Neural crest cell (in vitro differentiated cells): ENCODE measurements at regions not wholly inside any gene's neighbourhood (a gene's known extent, or its start where the extent isn't known, plus 50 kb on each side); places are given as distances from the start of the nearest gene placed in this dataset.

ENCODE experiments used
- DNase-seq: peaks from one replicate; pipeline ENCODE4 v3.0.0; 2021; ENCODE audit warnings: low read depth, mixed read lengths, low spot score
- H3K27ac Mint-ChIP-seq: one replicate; pipeline ENCODE4 v1.8.0; 2021; ENCODE audit warnings: mild to moderate bottlenecking, mixed read lengths; ENCODE audit not compliant: unreplicated experiment
- H3K27me3 Mint-ChIP-seq: 2 replicates; pipeline ENCODE4 v1.8.0; 2021; ENCODE audit warnings: low read depth, mild to moderate bottlenecking, mixed read lengths
- H3K36me3 Mint-ChIP-seq: 2 replicates; pipeline ENCODE4 v1.8.0; 2021; ENCODE audit warnings: low read depth, mild to moderate bottlenecking, mixed read lengths
- H3K4me1 Mint-ChIP-seq: 2 replicates; pipeline ENCODE4 v1.8.0; 2021; ENCODE audit warnings: mixed read lengths
- H3K4me3 Mint-ChIP-seq: one replicate; pipeline ENCODE4 v1.8.0; 2021; ENCODE audit warnings: mild to moderate bottlenecking, mixed read lengths
- H3K9me3 Mint-ChIP-seq: 2 replicates; pipeline ENCODE4 v1.8.0; 2021; ENCODE audit warnings: mixed read lengths
- CTCF ChIP-seq: fragments of 200-600 bp; sonication (generic); conservative IDR thresholded peaks from 2 replicates; pipeline ENCODE4 v1.5.0; 2021; ENCODE audit warnings: antibody characterized with exemption, mild to moderate bottlenecking

- H3K36me3 Mint-ChIP-seq, result no peaks in the 10 kb centered on the region
- DNase-seq, result no peak
- H3K27me3 Mint-ChIP-seq, result peaks cover 28% of the 10 kb centered on the region
- H3K9me3 Mint-ChIP-seq, result no peaks in the 10 kb centered on the region
- H3K4me3 Mint-ChIP-seq, result no peak overlapping the region
- H3K4me1 Mint-ChIP-seq, result peaks cover 30% of the 10 kb centered on the region
- TF ChIP-seq CTCF, result no peak
- no peak overlapping the region for H3K27ac Mint-ChIP-seq
Observed at GRCh38 chr16:85475233-85475632, 137.9 kb upstream of the GSE1 start.

DNA sequence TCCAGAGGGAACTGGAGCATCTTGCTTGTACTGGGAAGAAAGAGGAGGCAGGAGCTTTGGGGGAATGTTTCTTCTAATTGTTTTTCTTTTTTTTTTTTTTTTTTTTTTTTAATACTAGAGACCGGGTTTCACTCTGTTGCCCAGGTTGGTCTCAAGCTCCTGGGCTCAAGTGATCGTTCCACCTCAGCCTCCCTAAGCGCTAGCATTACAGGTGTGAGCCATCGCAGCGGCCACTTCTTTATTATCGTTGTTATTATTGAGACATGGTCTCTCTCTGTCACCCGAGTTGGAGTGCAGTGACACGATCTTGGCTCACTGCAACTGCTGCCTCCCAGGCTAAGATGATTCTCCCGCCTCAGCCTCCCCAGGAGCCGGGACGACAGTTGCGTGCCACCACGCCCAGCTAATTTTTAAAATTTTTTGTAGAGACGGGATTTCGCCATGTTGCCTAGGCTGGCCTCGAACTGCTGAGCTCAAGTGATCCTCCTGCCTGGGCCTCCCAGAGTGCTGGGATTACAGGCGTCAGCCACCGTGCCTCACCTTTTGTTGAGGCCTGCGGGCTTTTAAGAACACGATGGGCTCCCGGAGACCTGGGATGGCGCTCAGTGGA lies 137.3 kb upstream of the GSE1 start:
- Mint-ChIP-seq H3K27me3 (peaks cover 29% of the 10 kb centered on the region), H3K36me3 (no peaks in the 10 kb centered on the region), H3K9me3 (no peaks in the 10 kb centered on the region), H3K4me3 (no peak overlapping the region), H3K4me1 (peaks cover 30% of the 10 kb centered on the region), H3K27ac (no peak overlapping the region)
- DNase-seq, result no peak
- no peak for TF ChIP-seq CTCF

DNA sequence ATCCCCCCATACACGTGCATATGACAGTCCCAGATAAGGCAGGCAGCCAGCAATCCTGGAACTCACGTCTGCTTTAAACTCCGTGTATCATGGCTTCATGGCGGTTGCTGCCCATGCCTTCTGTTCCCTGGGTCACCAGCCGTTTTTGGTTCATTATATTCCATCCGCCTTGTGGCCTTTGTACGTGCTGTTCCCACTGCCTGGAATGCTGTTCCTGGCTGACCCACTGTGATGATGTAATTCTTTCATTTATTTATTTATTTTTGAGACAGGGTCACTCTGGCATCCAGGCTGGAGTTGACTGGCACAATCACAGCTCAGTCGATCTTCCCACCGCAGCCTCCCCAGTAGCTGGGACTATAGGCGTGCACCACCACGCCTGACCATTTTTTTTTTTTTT lies 136.7 kb upstream of the GSE1 start:
- H3K4me1 Mint-ChIP-seq, result peaks cover 30% of the 10 kb centered on the region
- H3K27me3 Mint-ChIP-seq, result peaks cover 34% of the 10 kb centered on the region
- no peaks in the 10 kb centered on the region for H3K9me3 Mint-ChIP-seq

GRCh38 chr16:85477801-85478363 lies 135.2 kb upstream of the GSE1 start:
- peaks cover 23% of the 10 kb centered on the region for H3K4me1 Mint-ChIP-seq
- peaks cover 25% of the 10 kb centered on the region for H3K27me3 Mint-ChIP-seq
- no peak overlapping the region for H3K4me3 Mint-ChIP-seq
- no peak for TF ChIP-seq CTCF
- H3K36me3 Mint-ChIP-seq, result no peaks in the 10 kb centered on the region
- DNase-seq, result no peak
- no peaks in the 10 kb centered on the region for H3K9me3 Mint-ChIP-seq
- peak overlapping the region; percentile 7 for H3K27ac Mint-ChIP-seq

More for the DNA sequence above, 136.7 kb upstream of the GSE1 start:
- no peak for DNase-seq
- no peak overlapping the region for H3K4me3 Mint-ChIP-seq
- H3K27ac Mint-ChIP-seq, result no peak overlapping the region
- TF ChIP-seq CTCF, result no peak
- no peaks in the 10 kb centered on the region for H3K36me3 Mint-ChIP-seq

GRCh38 chr16:85479972-85480726 lies 133.0 kb upstream of the GSE1 start:
- no peak overlapping the region for H3K27ac Mint-ChIP-seq
- peak; percentile 51 for TF ChIP-seq CTCF
- H3K9me3 Mint-ChIP-seq, result no peaks in the 10 kb centered on the region
- no peak overlapping the region for H3K4me3 Mint-ChIP-seq
- H3K4me1 Mint-ChIP-seq, result peaks cover 4% of the 10 kb centered on the region
- H3K36me3 Mint-ChIP-seq, result no peaks in the 10 kb centered on the region
- DNase-seq, result peak; percentile 26
- H3K27me3 Mint-ChIP-seq, result peaks cover 9% of the 10 kb centered on the region
